ENCODE measurements at regions not wholly inside any gene's neighbourhood (a gene's known extent, or its start where the extent isn't known, plus 50 kb on each side); places are given as distances from the start of the nearest gene placed in this dataset.

- TF ChIP-seq POLR2A (IDR thresholded peaks at IDR 0.05), result no peak
- no peak for TF ChIP-seq CTCF (IDR thresholded peaks at IDR 0.05)
Observed at GRCh38 chr14:53865711-53866110, 90.9 kb downstream of the BMP4 start.

All from ovary (tissue), 3 donors.